ENCODE measurements at regions not wholly inside any gene's neighbourhood (a gene's known extent, or its start where the extent isn't known, plus 50 kb on each side); places are given as distances from the start of the nearest gene placed in this dataset.

DNA sequence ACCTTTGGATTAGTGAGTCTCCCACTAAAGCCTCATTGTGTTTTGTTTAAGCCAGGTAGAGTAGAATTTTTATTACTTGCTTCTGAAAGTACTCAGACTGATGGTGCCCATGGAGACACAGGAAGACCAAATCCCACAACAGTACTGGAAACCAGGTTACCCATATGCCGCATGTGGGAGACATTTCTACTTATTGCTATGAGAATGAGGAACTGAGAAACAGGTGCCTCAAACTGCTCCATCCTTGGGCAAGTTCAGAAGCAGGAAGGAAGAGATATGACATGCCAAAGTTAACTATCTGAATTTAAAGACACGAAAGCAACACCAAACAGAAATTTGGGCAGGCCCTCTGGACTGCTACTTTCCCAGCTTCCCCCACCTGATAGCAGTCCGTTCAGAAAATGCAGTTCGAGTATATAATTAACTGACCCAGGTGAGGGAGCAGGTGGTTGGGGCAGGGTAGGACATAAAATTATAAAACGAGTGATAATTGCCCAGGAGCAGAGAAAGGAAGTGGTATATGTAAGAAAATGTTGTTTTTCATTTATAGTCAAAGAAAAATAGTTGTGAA is 382.3 kb upstream of the MTPN start:
- no peak overlapping the region for H3K27ac ChIP-seq (ENCODE audit: low read depth in 1 of 2, low read length in 2 of 2)
- WGBS, 2 donors, result 72 to 76% methylated on average over 5 of the region's 5 CpGs
- H3K9me3 ChIP-seq (ENCODE audit: control insufficient read depth, low read length), result no peaks in the 10 kb centered on the region
- no peaks in the 10 kb centered on the region for H3K4me1 ChIP-seq (ENCODE audit: control insufficient read depth in 1 of 2, insufficient read depth in 2 of 2, low read length in 2 of 2)
- ATAC-seq (ENCODE audit: low FRiP score) (no peak), DNase-seq (no peak)
- intact Hi-C loops (cut with DNase I), result no loop called here
- H3K27me3 ChIP-seq (ENCODE audit: control insufficient read depth in 1 of 2, insufficient read depth in 2 of 2, low read length in 1 of 2), result no peaks in the 10 kb centered on the region
- H3K4me3 ChIP-seq (ENCODE audit: low read length in 2 of 2), result no peak overlapping the region
- H3K36me3 ChIP-seq (ENCODE audit: control insufficient read depth in 1 of 2, insufficient read depth in 2 of 2, low read length in 1 of 2), result no peaks in the 10 kb centered on the region

DNA sequence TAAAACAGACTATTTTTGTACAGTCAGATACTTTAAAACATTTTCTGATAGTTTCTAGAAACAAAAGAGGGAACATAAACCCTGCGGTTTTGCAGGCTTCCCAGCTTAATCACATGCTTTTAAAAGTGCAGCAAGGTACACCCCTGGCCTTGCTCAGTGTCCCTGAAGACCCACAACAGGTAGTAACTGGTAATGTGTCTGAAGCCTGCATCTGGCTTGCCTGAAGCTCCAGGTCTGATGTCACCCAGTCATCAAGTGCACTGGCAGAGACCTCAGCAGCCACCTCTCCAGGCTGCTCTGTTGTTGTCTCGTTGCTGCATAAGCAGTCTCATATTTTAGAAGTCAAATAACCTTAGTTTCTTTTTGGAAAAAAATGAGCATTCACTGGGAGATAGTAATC is 376.1 kb upstream of the MTPN start:
- Histone ChIP-seq H3K27ac (ENCODE audit: low read depth in 1 of 2, low read length in 2 of 2) (no peak overlapping the region), H3K27me3 (ENCODE audit: control insufficient read depth in 1 of 2, insufficient read depth in 2 of 2, low read length in 1 of 2) (no peaks in the 10 kb centered on the region), H3K4me3 (ENCODE audit: low read length in 2 of 2) (no peak overlapping the region), H3K4me1 (ENCODE audit: control insufficient read depth in 1 of 2, insufficient read depth in 2 of 2, low read length in 2 of 2) (no peaks in the 10 kb centered on the region), H3K36me3 (ENCODE audit: control insufficient read depth in 1 of 2, insufficient read depth in 2 of 2, low read length in 1 of 2) (no peaks in the 10 kb centered on the region), H3K9me3 (ENCODE audit: control insufficient read depth, low read length) (no peaks in the 10 kb centered on the region)
- 34 to 46% methylated on average over 2 of the region's 2 CpGs for WGBS, 2 donors
- ATAC-seq (ENCODE audit: low FRiP score) (no peak), DNase-seq (no peak)
- intact Hi-C loops (cut with DNase I), result no loop called here

DNA sequence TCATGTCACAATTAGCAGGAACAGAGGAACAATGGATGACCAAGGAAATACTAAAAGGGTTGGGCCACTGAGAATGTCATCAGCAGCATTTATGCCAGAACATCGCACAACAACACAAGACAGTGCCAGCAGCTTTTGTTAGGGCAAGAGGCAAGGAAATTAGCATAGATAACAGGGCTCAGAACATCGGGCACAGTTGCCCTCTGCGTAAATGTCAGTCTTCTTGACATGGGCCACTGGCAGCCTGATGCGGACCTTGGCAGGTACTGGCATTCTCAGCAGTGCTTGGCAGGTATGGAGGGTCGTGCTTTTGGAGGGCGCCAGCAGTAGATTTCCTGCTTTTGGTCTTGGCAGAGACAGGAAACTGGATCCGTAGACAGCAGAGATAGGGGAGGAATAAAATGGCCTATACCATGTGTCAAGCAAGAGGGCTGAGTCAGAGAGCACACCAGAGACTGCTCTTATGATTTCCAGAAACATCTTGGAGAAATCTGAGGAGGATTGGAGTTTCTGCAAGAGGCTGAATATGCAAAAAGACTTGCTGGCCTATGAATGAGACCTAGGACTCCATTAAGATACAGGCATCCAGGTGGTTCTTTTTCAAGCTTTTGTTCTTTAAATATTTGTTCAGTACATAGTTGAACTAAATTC is 371.5 kb upstream of the MTPN start:
- ATAC-seq (ENCODE audit: low FRiP score) (no peak), DNase-seq (no peak)
- 27 to 29% methylated on average over 7 of the region's 7 CpGs for WGBS, 2 donors
- H3K27ac ChIP-seq (ENCODE audit: low read depth in 1 of 2, low read length in 2 of 2), result no peak overlapping the region
- no peaks in the 10 kb centered on the region for H3K27me3 ChIP-seq (ENCODE audit: control insufficient read depth in 1 of 2, insufficient read depth in 2 of 2, low read length in 1 of 2)
- intact Hi-C loops (cut with DNase I), result no loop called here
- no peaks in the 10 kb centered on the region for H3K36me3 ChIP-seq (ENCODE audit: control insufficient read depth in 1 of 2, insufficient read depth in 2 of 2, low read length in 1 of 2)
- H3K4me3 ChIP-seq (ENCODE audit: low read length in 2 of 2), result no peak overlapping the region
- no peaks in the 10 kb centered on the region for H3K4me1 ChIP-seq (ENCODE audit: control insufficient read depth in 1 of 2, insufficient read depth in 2 of 2, low read length in 2 of 2)
- no peaks in the 10 kb centered on the region for H3K9me3 ChIP-seq (ENCODE audit: control insufficient read depth, low read length)

DNA sequence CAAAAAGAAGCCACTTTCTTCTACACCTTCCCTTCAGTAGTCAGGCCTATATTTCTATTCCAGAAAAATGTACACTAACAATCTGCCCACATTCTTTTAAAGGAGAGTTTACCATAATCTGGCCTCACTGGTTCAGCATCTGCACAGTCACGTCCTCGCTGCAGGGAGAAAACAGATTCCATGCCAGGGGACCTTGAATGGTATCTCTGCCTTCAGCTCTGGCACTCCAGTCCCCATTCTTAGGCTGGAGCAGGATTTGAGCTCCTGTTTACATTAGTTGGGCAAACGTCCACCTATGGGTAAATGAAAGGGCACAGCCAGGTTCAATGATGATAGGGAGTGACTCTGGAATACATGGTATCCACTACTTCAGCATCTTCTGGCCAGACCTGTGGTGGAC is 371.0 kb upstream of the MTPN start:
- Histone ChIP-seq H3K27ac (ENCODE audit: low read depth in 1 of 2, low read length in 2 of 2) (no peak overlapping the region), H3K36me3 (ENCODE audit: control insufficient read depth in 1 of 2, insufficient read depth in 2 of 2, low read length in 1 of 2) (no peaks in the 10 kb centered on the region), H3K4me3 (ENCODE audit: low read length in 2 of 2) (no peak overlapping the region), H3K9me3 (ENCODE audit: control insufficient read depth, low read length) (no peaks in the 10 kb centered on the region), H3K4me1 (ENCODE audit: control insufficient read depth in 1 of 2, insufficient read depth in 2 of 2, low read length in 2 of 2) (no peaks in the 10 kb centered on the region), H3K27me3 (ENCODE audit: control insufficient read depth in 1 of 2, insufficient read depth in 2 of 2, low read length in 1 of 2) (no peaks in the 10 kb centered on the region)
- ATAC-seq (ENCODE audit: low FRiP score), result no peak
- 32 to 43% methylated on average over 3 of the region's 3 CpGs for WGBS, 2 donors
- intact Hi-C loops (cut with DNase I), result no loop called here
- no peak for DNase-seq

DNA sequence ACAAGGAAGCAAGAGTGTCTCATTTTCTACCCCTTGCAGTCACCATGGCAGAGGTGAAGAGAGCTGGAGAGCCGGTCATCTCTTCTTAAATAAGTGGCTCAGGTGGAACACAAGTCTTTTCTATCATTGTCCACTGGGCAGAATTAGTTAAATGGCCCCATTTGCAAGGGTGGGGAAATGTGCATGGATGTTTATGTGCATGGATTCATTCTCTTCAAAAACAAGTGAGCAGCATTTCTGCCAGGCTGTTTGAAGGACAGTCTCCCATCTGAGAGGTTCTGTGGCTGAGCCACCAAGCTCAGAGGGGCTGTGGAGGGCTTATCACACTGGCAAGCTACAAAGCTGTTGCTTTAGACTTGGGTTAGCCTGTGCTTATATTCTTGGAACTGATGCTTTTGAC is 370.3 kb upstream of the MTPN start:
- ATAC-seq (ENCODE audit: low FRiP score), result no peak
- 84% methylated on average over 1 of the region's 1 CpG for WGBS, 2 donors
- Histone ChIP-seq H3K4me3 (ENCODE audit: low read length in 2 of 2) (no peak overlapping the region), H3K4me1 (ENCODE audit: control insufficient read depth in 1 of 2, insufficient read depth in 2 of 2, low read length in 2 of 2) (no peaks in the 10 kb centered on the region), H3K9me3 (ENCODE audit: control insufficient read depth, low read length) (no peaks in the 10 kb centered on the region), H3K27me3 (ENCODE audit: control insufficient read depth in 1 of 2, insufficient read depth in 2 of 2, low read length in 1 of 2) (no peaks in the 10 kb centered on the region), H3K27ac (ENCODE audit: low read depth in 1 of 2, low read length in 2 of 2) (no peak overlapping the region), H3K36me3 (ENCODE audit: control insufficient read depth in 1 of 2, insufficient read depth in 2 of 2, low read length in 1 of 2) (no peaks in the 10 kb centered on the region)
- no peak for DNase-seq
- intact Hi-C loops (cut with DNase I), result no loop called here

DNA sequence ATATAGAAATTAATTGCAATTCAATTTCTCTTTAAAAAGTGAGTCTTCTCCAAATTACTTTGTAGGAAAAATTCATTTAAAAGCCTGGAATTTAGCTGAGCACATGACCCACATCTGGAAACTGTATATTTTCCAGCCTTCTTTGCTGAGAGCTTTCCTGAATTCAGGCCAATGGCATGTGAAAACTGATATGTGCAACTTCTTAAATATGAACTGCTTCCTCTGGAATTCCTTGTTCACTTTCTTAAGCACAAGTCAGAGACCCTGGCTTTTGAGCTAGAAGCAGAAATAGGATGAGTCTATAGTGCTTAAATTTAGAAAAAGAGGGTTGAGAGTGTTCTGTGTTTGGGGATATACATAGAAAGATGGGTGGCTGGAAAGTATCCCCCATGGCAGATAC is 365.1 kb upstream of the MTPN start:
- Histone ChIP-seq H3K27ac (ENCODE audit: low read depth in 1 of 2, low read length in 2 of 2) (no peak overlapping the region), H3K27me3 (ENCODE audit: control insufficient read depth in 1 of 2, insufficient read depth in 2 of 2, low read length in 1 of 2) (no peaks in the 10 kb centered on the region), H3K36me3 (ENCODE audit: control insufficient read depth in 1 of 2, insufficient read depth in 2 of 2, low read length in 1 of 2) (no peaks in the 10 kb centered on the region), H3K4me1 (ENCODE audit: control insufficient read depth in 1 of 2, insufficient read depth in 2 of 2, low read length in 2 of 2) (no peaks in the 10 kb centered on the region), H3K9me3 (ENCODE audit: control insufficient read depth, low read length) (no peaks in the 10 kb centered on the region), H3K4me3 (ENCODE audit: low read length in 2 of 2) (no peak overlapping the region)
- intact Hi-C loops (cut with DNase I), result no loop called here
- ATAC-seq (ENCODE audit: low FRiP score) (no peak), DNase-seq (no peak)

DNA sequence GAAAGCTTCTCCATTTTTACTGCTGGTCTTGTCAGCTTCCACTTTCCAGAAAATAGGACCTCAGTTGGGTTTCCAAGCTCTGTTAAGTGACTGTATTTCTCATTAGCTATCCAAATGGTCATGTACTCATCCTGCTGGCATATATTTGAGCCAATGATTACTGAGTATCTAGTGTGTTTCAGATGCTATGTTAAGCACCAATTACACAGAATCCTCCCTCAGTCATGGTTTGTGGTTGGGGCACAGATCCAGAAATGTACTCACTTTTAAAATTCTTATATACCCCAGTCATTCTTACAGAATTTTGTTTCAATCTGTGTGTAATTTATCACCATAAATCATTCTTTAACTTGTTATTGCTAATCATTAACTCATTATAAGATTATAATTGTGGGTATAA is 362.3 kb upstream of the MTPN start:
- no peak for ATAC-seq (ENCODE audit: low FRiP score)
- H3K36me3 ChIP-seq (ENCODE audit: control insufficient read depth in 1 of 2, insufficient read depth in 2 of 2, low read length in 1 of 2), result no peaks in the 10 kb centered on the region
- intact Hi-C loops (cut with DNase I), result no loop called here
- no peak for DNase-seq
- no peaks in the 10 kb centered on the region for H3K27me3 ChIP-seq (ENCODE audit: control insufficient read depth in 1 of 2, insufficient read depth in 2 of 2, low read length in 1 of 2)
- no peak overlapping the region for H3K4me3 ChIP-seq (ENCODE audit: low read length in 2 of 2)
- H3K4me1 ChIP-seq (ENCODE audit: control insufficient read depth in 1 of 2, insufficient read depth in 2 of 2, low read length in 2 of 2), result no peaks in the 10 kb centered on the region
- peaks cover 1% of the 10 kb centered on the region for H3K9me3 ChIP-seq (ENCODE audit: control insufficient read depth, low read length)
- no peak overlapping the region for H3K27ac ChIP-seq (ENCODE audit: low read depth in 1 of 2, low read length in 2 of 2)

DNA sequence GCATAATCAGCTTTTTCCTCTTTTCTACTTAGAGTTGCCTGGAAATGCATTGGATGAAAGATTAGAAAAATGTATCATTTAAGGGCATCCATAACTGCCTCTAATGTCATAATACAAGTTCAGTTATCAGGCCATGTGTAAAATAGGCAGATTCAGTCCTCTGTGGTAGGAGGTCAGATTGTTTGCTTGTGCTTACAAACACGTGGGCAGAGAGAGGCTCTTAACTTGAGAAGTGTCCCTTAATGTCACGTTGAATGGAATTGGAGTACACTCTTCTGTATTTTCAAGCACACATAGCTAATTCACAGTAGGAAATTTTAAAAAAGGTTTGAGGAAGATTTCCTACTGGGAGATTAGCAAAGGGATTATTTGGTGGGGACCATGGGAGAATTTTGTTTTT is 359.8 kb upstream of the MTPN start:
- 24 to 32% methylated on average over 2 of the region's 2 CpGs for WGBS, 2 donors
- intact Hi-C loops (cut with DNase I), result no loop called here
- Histone ChIP-seq H3K4me3 (ENCODE audit: low read length in 2 of 2) (no peak overlapping the region), H3K27ac (ENCODE audit: low read depth in 1 of 2, low read length in 2 of 2) (no peak overlapping the region), H3K27me3 (ENCODE audit: control insufficient read depth in 1 of 2, insufficient read depth in 2 of 2, low read length in 1 of 2) (no peaks in the 10 kb centered on the region), H3K36me3 (ENCODE audit: control insufficient read depth in 1 of 2, insufficient read depth in 2 of 2, low read length in 1 of 2) (no peaks in the 10 kb centered on the region), H3K9me3 (ENCODE audit: control insufficient read depth, low read length) (peaks cover 1% of the 10 kb centered on the region), H3K4me1 (ENCODE audit: control insufficient read depth in 1 of 2, insufficient read depth in 2 of 2, low read length in 2 of 2) (no peaks in the 10 kb centered on the region)
- no peak for ATAC-seq (ENCODE audit: low FRiP score)
- DNase-seq, result no peak

DNA sequence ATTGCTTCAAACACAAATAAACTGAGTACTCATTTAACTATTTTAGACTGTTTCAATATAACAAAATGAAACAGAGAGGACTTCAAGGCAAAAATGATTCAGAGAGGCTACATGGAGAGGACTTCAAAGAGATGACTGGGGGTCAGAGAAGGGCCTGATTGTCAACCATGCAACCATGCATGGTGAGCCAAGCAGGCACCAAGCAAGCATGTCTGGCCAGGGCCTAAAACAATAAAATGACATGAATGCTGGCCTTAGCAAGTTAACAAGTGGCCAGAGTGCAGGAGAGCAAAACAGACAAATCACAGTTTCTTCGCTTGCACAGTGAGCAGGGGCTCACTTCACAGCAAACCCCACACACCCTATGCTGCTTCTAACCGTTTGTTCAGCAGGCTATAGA is 356.5 kb upstream of the MTPN start:
- Histone ChIP-seq H3K9me3 (ENCODE audit: control insufficient read depth, low read length) (peaks cover 1% of the 10 kb centered on the region), H3K36me3 (ENCODE audit: control insufficient read depth in 1 of 2, insufficient read depth in 2 of 2, low read length in 1 of 2) (no peaks in the 10 kb centered on the region)
- 26 to 36% methylated on average over 2 of the region's 2 CpGs for WGBS, 2 donors

More for the DNA sequence above, 356.5 kb upstream of the MTPN start:
- intact Hi-C loops (cut with DNase I), result no loop called here
- Histone ChIP-seq H3K4me1 (ENCODE audit: control insufficient read depth in 1 of 2, insufficient read depth in 2 of 2, low read length in 2 of 2) (no peaks in the 10 kb centered on the region), H3K27ac (ENCODE audit: low read depth in 1 of 2, low read length in 2 of 2) (no peak overlapping the region), H3K4me3 (ENCODE audit: low read length in 2 of 2) (no peak overlapping the region), H3K27me3 (ENCODE audit: control insufficient read depth in 1 of 2, insufficient read depth in 2 of 2, low read length in 1 of 2) (peaks cover 0 to 1% of the 10 kb centered on the region in 2 donors)
- ATAC-seq (ENCODE audit: low FRiP score) (no peak), DNase-seq (no peak)

Data from aorta (tissue), 5 donors.